Muscle layer of colon (tissue), 2 donors: ENCODE measurements at regions not wholly inside any gene's neighbourhood (a gene's known extent, or its start where the extent isn't known, plus 50 kb on each side); places are given as distances from the start of the nearest gene placed in this dataset.
"Not testable (repeated sequence)": the region's sequence is repeated elsewhere in the genome, so short reads cannot be mapped to it uniquely, and the experiment has no call there.

ENCODE experiments used
- H3K27ac ChIP-seq: one replicate; pipeline ENCODE4 v1.7.0; 2013; ENCODE audit warnings: low read depth, mild to moderate bottlenecking, low read length, moderate library complexity
- H3K27me3 ChIP-seq, 2 donors: one replicate each; pipeline ENCODE4 v1.7.0; 2013; ENCODE audit warnings: low read length in 2 of 2, mild to moderate bottlenecking in 2 of 2; ENCODE audit not compliant: insufficient read depth in 2 of 2, control insufficient read depth in 1 of 2
- H3K36me3 ChIP-seq: one replicate; pipeline ENCODE4 v1.7.0; 2013; ENCODE audit warnings: mild to moderate bottlenecking, low read length; ENCODE audit not compliant: insufficient read depth
- H3K4me1 ChIP-seq: one replicate; pipeline ENCODE4 v1.7.0; 2013; ENCODE audit warnings: mild to moderate bottlenecking, low read length; ENCODE audit not compliant: insufficient read depth
- H3K4me3 ChIP-seq, 2 donors: one replicate each; pipeline ENCODE4 v1.7.0; 2013; ENCODE audit warnings: low read length in 2 of 2, low read depth in 1 of 2, mild to moderate bottlenecking in 1 of 2, moderate library complexity in 1 of 2
- H3K9ac ChIP-seq: one replicate; pipeline ENCODE4 v1.7.0; 2013; ENCODE audit warnings: low read length
- H3K9me3 ChIP-seq: one replicate; pipeline ENCODE4 v1.7.0; 2013; ENCODE audit warnings: mild to moderate bottlenecking, low read length
- donor health status: abdominal sarcoma.
- donor health status: Adenocarcinoma of cecum.

GRCh38 chr10:35933940-35934641, 292.0 kb upstream of the FZD8 start:
- Histone ChIP-seq H3K4me1 (no peaks in the 10 kb centered on the region), H3K36me3 (no peaks in the 10 kb centered on the region), H3K27ac (no peak overlapping the region), H3K9ac (no peak overlapping the region), H3K9me3 (no peaks in the 10 kb centered on the region), H3K27me3 (no peaks in the 10 kb centered on the region), H3K4me3 (no peak overlapping the region)

- Histone ChIP-seq H3K9ac (no peak overlapping the region), H3K27me3 (no peaks in the 10 kb centered on the region), H3K36me3 (no peaks in the 10 kb centered on the region), H3K27ac (no peak overlapping the region), H3K4me3 (no peak overlapping the region), H3K9me3 (no peaks in the 10 kb centered on the region), H3K4me1 (no peaks in the 10 kb centered on the region)
Observed at GRCh38 chr10:35933491-35933890, 291.4 kb upstream of the FZD8 start.

GRCh38 chr10:35929962-35930361, 287.9 kb upstream of the FZD8 start:
- not testable (repeated sequence) for H3K9me3 ChIP-seq, H3K27ac ChIP-seq

GRCh38 chr10:35928748-35929147, 286.7 kb upstream of the FZD8 start:
- Histone ChIP-seq H3K9ac (no peak overlapping the region), H3K36me3 (no peaks in the 10 kb centered on the region), H3K9me3 (no peaks in the 10 kb centered on the region), H3K4me3 (no peak overlapping the region), H3K27ac (no peak overlapping the region), H3K27me3 (no peaks in the 10 kb centered on the region), H3K4me1 (peaks cover 15% of the 10 kb centered on the region)

More at GRCh38 chr10:35929962-35930361, 287.9 kb upstream of the FZD8 start:
- not testable (repeated sequence) for H3K4me1 ChIP-seq, H3K27me3 ChIP-seq, H3K36me3 ChIP-seq, H3K4me3 ChIP-seq, H3K9ac ChIP-seq

- Histone ChIP-seq H3K9ac (no peak overlapping the region), H3K36me3 (no peaks in the 10 kb centered on the region), H3K4me3 (no peak overlapping the region), H3K27ac (no peak overlapping the region), H3K27me3 (no peaks in the 10 kb centered on the region), H3K9me3 (no peaks in the 10 kb centered on the region), H3K4me1 (peaks cover 15% of the 10 kb centered on the region)
Observed at GRCh38 chr10:35927990-35928488, 285.9 kb upstream of the FZD8 start.

- Histone ChIP-seq H3K36me3 (no peaks in the 10 kb centered on the region), H3K9me3 (no peaks in the 10 kb centered on the region), H3K4me3 (no peak overlapping the region), H3K9ac (no peak overlapping the region), H3K4me1 (peaks cover 15% of the 10 kb centered on the region), H3K27ac (no peak overlapping the region), H3K27me3 (no peaks in the 10 kb centered on the region)
Observed at GRCh38 chr10:35927341-35927740, 285.2 kb upstream of the FZD8 start.

GRCh38 chr10:35926846-35927245, 284.8 kb upstream of the FZD8 start:
- no peak overlapping the region for H3K4me3 ChIP-seq
- H3K27ac ChIP-seq, result no peak overlapping the region
- no peaks in the 10 kb centered on the region for H3K9me3 ChIP-seq
- no peaks in the 10 kb centered on the region for H3K36me3 ChIP-seq
- no peak overlapping the region for H3K9ac ChIP-seq
- H3K27me3 ChIP-seq, result no peaks in the 10 kb centered on the region
- peaks cover 15% of the 10 kb centered on the region for H3K4me1 ChIP-seq

- no peak overlapping the region for H3K9ac ChIP-seq
- H3K27ac ChIP-seq, result no peak overlapping the region
- no peaks in the 10 kb centered on the region for H3K9me3 ChIP-seq
- no peaks in the 10 kb centered on the region for H3K36me3 ChIP-seq
- no peaks in the 10 kb centered on the region for H3K27me3 ChIP-seq
- H3K4me1 ChIP-seq, result peaks cover 15% of the 10 kb centered on the region
- no peak overlapping the region for H3K4me3 ChIP-seq
Observed at GRCh38 chr10:35925493-35925892, 283.4 kb upstream of the FZD8 start.

- no peak overlapping the region for H3K9ac ChIP-seq
- no peaks in the 10 kb centered on the region for H3K36me3 ChIP-seq
- H3K9me3 ChIP-seq, result no peaks in the 10 kb centered on the region
- no peaks in the 10 kb centered on the region for H3K27me3 ChIP-seq
- H3K4me1 ChIP-seq, result peaks cover 15% of the 10 kb centered on the region
- no peak overlapping the region for H3K27ac ChIP-seq
- no peak overlapping the region for H3K4me3 ChIP-seq
Observed at GRCh38 chr10:35924759-35925158, 282.7 kb upstream of the FZD8 start.

- H3K36me3 ChIP-seq, result no peaks in the 10 kb centered on the region
Observed at GRCh38 chr10:35922876-35923600, 280.9 kb upstream of the FZD8 start.

GRCh38 chr10:35921866-35922350, 279.8 kb upstream of the FZD8 start:
- peaks cover 15% of the 10 kb centered on the region for H3K4me1 ChIP-seq
- no peaks in the 10 kb centered on the region for H3K27me3 ChIP-seq
- H3K4me3 ChIP-seq, result no peak overlapping the region
- no peak overlapping the region for H3K9ac ChIP-seq
- no peaks in the 10 kb centered on the region for H3K9me3 ChIP-seq
- H3K36me3 ChIP-seq, result no peaks in the 10 kb centered on the region
- H3K27ac ChIP-seq, result no peak overlapping the region

More at GRCh38 chr10:35922876-35923600, 280.9 kb upstream of the FZD8 start:
- H3K27me3 ChIP-seq, result no peaks in the 10 kb centered on the region
- no peak overlapping the region for H3K4me3 ChIP-seq
- H3K9me3 ChIP-seq, result no peaks in the 10 kb centered on the region
- peaks cover 15% of the 10 kb centered on the region for H3K4me1 ChIP-seq
- H3K9ac ChIP-seq, result no peak overlapping the region
- no peak overlapping the region for H3K27ac ChIP-seq
